A549 (cell line): ENCODE measurements at regions not wholly inside any gene's neighbourhood (a gene's known extent, or its start where the extent isn't known, plus 50 kb on each side); places are given as distances from the start of the nearest gene placed in this dataset.
"Not testable (repeated sequence)": the region's sequence is repeated elsewhere in the genome, so short reads cannot be mapped to it uniquely, and the experiment has no call there.

ENCODE experiments used
- ATAC-seq, 2 experiments: fragments of 200-7000 bp in 1 of 2; fragments of >200 bp in 1 of 2; cut with Nextera tagmentation in 1 of 2; cut with Tn5 transposase in 1 of 2; 3 replicates each; pipeline versions ENCODE4 v1.8.0 to v1.9.1; 2018 to 2020; ENCODE audit warnings: mild to moderate bottlenecking in 1 of 2, moderate library complexity in 1 of 2
- CTCF ChIA-PET: fragments of 300-600 bp; sonication (Branson Sonifier 250); formaldehyde crosslinking; extraction: SDS; loops from one replicate; lab custom pipeline; 2021; ENCODE audit warnings: antibody characterized with exemption, inconsistent platforms; lab: Yijun Ruan, JAX
- POLR2A ChIA-PET: fragments of 350-600 bp; formaldehyde crosslinking; extraction: SDS; loops from one replicate; lab custom pipeline; 2021; ENCODE audit warnings: antibody characterized with exemption, inconsistent platforms; lab: Yijun Ruan, JAX
- DNase-seq, 2 experiments: peaks; one replicate each; pipeline versions ENCODE4 v3.0.0 to v3.0.0-alpha.2; 2011 to 2016; ENCODE audit warnings: low read depth in 1 of 2, low spot score in 1 of 2
- FAIRE-seq: peaks from 2 replicates; lab custom pipeline; 2011; peaks lifted over from hg19 to GRCh38; lab: Jason Lieb, UNC
- H3K27ac ChIP-seq, 2 experiments: fragments of >200 bp; sonication (Bioruptor Twin); formaldehyde crosslinking; 3 replicates each; pipeline ENCODE4 v1.5.1; 2016 to 2017
- H3K4me1 ChIP-seq: fragments of >200 bp; sonication (Bioruptor Twin); formaldehyde crosslinking; 3 replicates; pipeline ENCODE4 v1.6.1; 2016
- H3K4me2 ChIP-seq: fragments of >200 bp; sonication (Bioruptor Twin); formaldehyde crosslinking; 3 replicates; pipeline ENCODE4 v1.6.1; 2016
- H3K4me3 ChIP-seq: fragments of >200 bp; sonication (Bioruptor Twin); formaldehyde crosslinking; 3 replicates; pipeline ENCODE4 v1.5.1; 2016
- H3K9me3 ChIP-seq: fragments of >200 bp; sonication (Bioruptor Twin); formaldehyde crosslinking; 3 replicates; pipeline ENCODE4 v1.6.1; 2016
- BCL3 ChIP-seq: fragments of >200 bp; sonication (Bioruptor Twin); formaldehyde crosslinking; IDR thresholded peaks from 3 replicates; pipeline ENCODE4 v1.6.1; 2016
- BHLHE40 ChIP-seq: IDR thresholded peaks from 2 replicates; pipeline ENCODE4 v1.6.1; 2012; ENCODE audit warnings: low read depth, low read length, inconsistent platforms
- CBX2 ChIP-seq: fragments of 200-600 bp; sonication (generic); IDR thresholded peaks from 2 replicates; pipeline ENCODE4 v1.6.1; 2016; ENCODE audit warnings: low read depth, mild to moderate bottlenecking, borderline replicate concordance
- CBX8 ChIP-seq: fragments of 200-600 bp; sonication (generic); IDR thresholded peaks from 2 replicates; pipeline ENCODE4 v1.6.1; 2016
- CEBPB ChIP-seq, 2 experiments: fragments of >200 bp in 1 of 2; sonication (Bioruptor Twin) in 1 of 2; formaldehyde crosslinking in 1 of 2; IDR thresholded peaks; 2 replicates each; pipeline ENCODE4 v1.6.1; 2012 to 2016
- CHD4 ChIP-seq: fragments of 200-600 bp; sonication (generic); IDR thresholded peaks from 2 replicates; pipeline ENCODE4 v1.6.1; 2016; ENCODE audit warnings: antibody characterized with exemption, mild to moderate bottlenecking, borderline replicate concordance
- EHF ChIP-seq: fragments of 250-450 bp; sonication (Bioruptor Pico); IDR thresholded peaks from 2 replicates; pipeline ENCODE4 v1.5.0; 2020; ENCODE audit warnings: mild to moderate bottlenecking
- EP300 ChIP-seq, 2 experiments: fragments of >200 bp; sonication (Bioruptor Twin); formaldehyde crosslinking; IDR thresholded peaks; 2 replicates in 1 of 2; 3 replicates in 1 of 2; pipeline ENCODE4 v1.6.1; 2016 to 2017
- ESRRA ChIP-seq: fragments of 150-350 bp; IDR thresholded peaks from 2 replicates; pipeline ENCODE4 v1.6.1; 2014; ENCODE audit warnings: mild to moderate bottlenecking, low read length, borderline replicate concordance
- FOSB ChIP-seq: fragments of 250-450 bp; sonication (Bioruptor Pico); IDR thresholded peaks from 2 replicates; pipeline ENCODE4 v1.5.0; 2020; ENCODE audit warnings: mild to moderate bottlenecking, moderate library complexity
- FOXS1 ChIP-seq: fragments of 250-450 bp; sonication (Bioruptor Pico); IDR thresholded peaks from 2 replicates; pipeline ENCODE4 v1.5.0; 2020; ENCODE audit warnings: mild to moderate bottlenecking, moderate library complexity
- JUN ChIP-seq, 2 experiments: fragments of >200 bp; sonication (Bioruptor Twin); formaldehyde crosslinking; IDR thresholded peaks; 2 replicates in 1 of 2; 3 replicates in 1 of 2; pipeline ENCODE4 v1.6.1; 2016 to 2017
- KDM1A ChIP-seq: fragments of 200-600 bp; sonication (generic); IDR thresholded peaks from 2 replicates; pipeline ENCODE4 v1.6.1; 2016; ENCODE audit warnings: low read depth, mild to moderate bottlenecking
- MAFK ChIP-seq: fragments of 450-650 bp; IDR thresholded peaks from 2 replicates; pipeline ENCODE4 v1.6.1; 2014; ENCODE audit not compliant: partially characterized antibody
- MYC ChIP-seq: IDR thresholded peaks from 2 replicates; pipeline ENCODE4 v1.6.1; 2012; ENCODE audit warnings: mild to moderate bottlenecking, inconsistent platforms, low read length, improper control_type of control experiment, borderline replicate concordance
- NFE2L2 ChIP-seq: fragments of 150-350 bp; conservative IDR thresholded peaks from 2 replicates; pipeline ENCODE4 v1.6.1; 2014; ENCODE audit warnings: low read length
- NR3C1 ChIP-seq: fragments of >200 bp; sonication (Bioruptor Twin); formaldehyde crosslinking; IDR thresholded peaks from 3 replicates; pipeline ENCODE4 v1.6.1; 2017
- POLR2A ChIP-seq: IDR thresholded peaks from 2 replicates; pipeline ENCODE4 v1.6.1; 2012; ENCODE audit warnings: mild to moderate bottlenecking, low read length
- RAD21 ChIP-seq, 2 experiments: fragments of >200 bp in 1 of 2; sonication (Bioruptor Twin) in 1 of 2; formaldehyde crosslinking in 1 of 2; IDR thresholded peaks in 1 of 2; conservative IDR thresholded peaks in 1 of 2; 2 replicates in 1 of 2; 3 replicates in 1 of 2; pipeline ENCODE4 v1.6.1; 2012 to 2018; ENCODE audit warnings: inconsistent platforms in 1 of 2
- RCOR1 ChIP-seq: fragments of 150-350 bp; IDR thresholded peaks from 2 replicates; pipeline ENCODE4 v1.6.1; 2014; ENCODE audit warnings: antibody characterized with exemption, low read length, low read depth
- RNF2 ChIP-seq: fragments of 200-600 bp; sonication (generic); IDR thresholded peaks from 2 replicates; pipeline ENCODE4 v1.6.1; 2016; ENCODE audit warnings: low read depth, mild to moderate bottlenecking, antibody characterized with exemption, moderate library complexity, borderline replicate concordance
- SMC3 ChIP-seq: fragments of >200 bp; sonication (Bioruptor Twin); formaldehyde crosslinking; IDR thresholded peaks from 3 replicates; pipeline ENCODE4 v1.6.1; 2018; ENCODE audit warnings: inconsistent platforms
- TP53 ChIP-seq: fragments of 250-450 bp; sonication (Bioruptor Pico); IDR thresholded peaks from 2 replicates; pipeline ENCODE4 v1.5.0; 2021; ENCODE audit warnings: mild to moderate bottlenecking, moderate library complexity
- ZC3H11A ChIP-seq: fragments of 450-650 bp; IDR thresholded peaks from 2 replicates; pipeline ENCODE4 v1.6.1; 2014; ENCODE audit warnings: antibody characterized with exemption, mild to moderate bottlenecking
- WGBS: methylation state at CpG from one replicate; pipeline ENCODE4 v1.1.6; 2017; ENCODE audit errors: missing lambda C conversion rate; 5-methylcytosine and 5-hydroxymethylcytosine counted together
- TF ChIP-seq, protein P1 (sequence below): fragments of 200-600 bp; sonication (generic); IDR thresholded peaks from 2 replicates; pipeline ENCODE4 v1.6.1; 2016; ENCODE audit warnings: antibody characterized with exemption, mild to moderate bottlenecking, moderate library complexity
- TF ChIP-seq, protein P2 (sequence below): IDR thresholded peaks from 2 replicates; pipeline ENCODE4 v1.6.1; 2012

DNA sequence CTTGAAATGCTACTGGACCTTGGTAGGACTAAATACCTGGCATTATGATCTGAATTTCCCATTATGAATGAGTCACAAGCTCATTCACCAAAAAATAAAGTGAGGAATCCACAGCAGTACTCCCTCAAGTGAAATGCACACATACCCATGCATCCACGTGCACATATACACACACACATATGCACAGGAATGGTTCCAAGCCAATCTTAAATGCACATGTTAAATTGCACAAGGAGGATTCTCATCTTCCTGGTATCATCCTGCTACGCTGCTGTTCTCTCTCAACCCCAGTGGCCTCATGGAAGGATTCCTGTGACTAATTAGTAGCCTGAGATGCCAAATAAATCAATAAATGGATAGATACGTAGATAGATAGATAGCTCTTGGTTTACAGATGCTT lies 132.1 kb upstream of the KLF12 start:
- no peak overlapping the region for H3K4me3 ChIP-seq
- H3K9me3 ChIP-seq, result peaks cover 8% of the 10 kb centered on the region; the same call in 2 of the 3 replicates
- ATAC-seq (no peak), FAIRE-seq (no peak)
- H3K4me1 ChIP-seq, result no peaks in the 10 kb centered on the region
- TF ChIP-seq NR3C1, result no peak
- TF ChIP-seq, all 56 proteins: peak for 0
- Histone ChIP-seq H3K4me2 (no peak overlapping the region), H3K27ac (no peak overlapping the region)
- ChIA-PET POLR2A (no interaction called here), CTCF (no interaction called here)
- no peak for DNase-seq
- 20% methylated on average over 3 of the region's 3 CpGs for WGBS

GRCh38 chr13:74264333-74264732 lies 130.1 kb upstream of the KLF12 start:
- H3K27ac ChIP-seq, result no peak overlapping the region
- ChIA-PET CTCF (no interaction called here), POLR2A (no interaction called here)
- ATAC-seq, result no peak
- no peak overlapping the region for H3K4me3 ChIP-seq
- FAIRE-seq, result no peak
- no peak for TF ChIP-seq KDM1A
- no peak for TF ChIP-seq CBX8
- TF ChIP-seq JUN (IDR thresholded peaks at IDR 0.05), result no peak
- TF ChIP-seq BCL3, result no peak
- no peak for TF ChIP-seq ESRRA
- no peak for TF ChIP-seq POLR2A
- TF ChIP-seq FOSB (CRISPR knock-in tag), result no peak
- TF ChIP-seq, protein P1, sequence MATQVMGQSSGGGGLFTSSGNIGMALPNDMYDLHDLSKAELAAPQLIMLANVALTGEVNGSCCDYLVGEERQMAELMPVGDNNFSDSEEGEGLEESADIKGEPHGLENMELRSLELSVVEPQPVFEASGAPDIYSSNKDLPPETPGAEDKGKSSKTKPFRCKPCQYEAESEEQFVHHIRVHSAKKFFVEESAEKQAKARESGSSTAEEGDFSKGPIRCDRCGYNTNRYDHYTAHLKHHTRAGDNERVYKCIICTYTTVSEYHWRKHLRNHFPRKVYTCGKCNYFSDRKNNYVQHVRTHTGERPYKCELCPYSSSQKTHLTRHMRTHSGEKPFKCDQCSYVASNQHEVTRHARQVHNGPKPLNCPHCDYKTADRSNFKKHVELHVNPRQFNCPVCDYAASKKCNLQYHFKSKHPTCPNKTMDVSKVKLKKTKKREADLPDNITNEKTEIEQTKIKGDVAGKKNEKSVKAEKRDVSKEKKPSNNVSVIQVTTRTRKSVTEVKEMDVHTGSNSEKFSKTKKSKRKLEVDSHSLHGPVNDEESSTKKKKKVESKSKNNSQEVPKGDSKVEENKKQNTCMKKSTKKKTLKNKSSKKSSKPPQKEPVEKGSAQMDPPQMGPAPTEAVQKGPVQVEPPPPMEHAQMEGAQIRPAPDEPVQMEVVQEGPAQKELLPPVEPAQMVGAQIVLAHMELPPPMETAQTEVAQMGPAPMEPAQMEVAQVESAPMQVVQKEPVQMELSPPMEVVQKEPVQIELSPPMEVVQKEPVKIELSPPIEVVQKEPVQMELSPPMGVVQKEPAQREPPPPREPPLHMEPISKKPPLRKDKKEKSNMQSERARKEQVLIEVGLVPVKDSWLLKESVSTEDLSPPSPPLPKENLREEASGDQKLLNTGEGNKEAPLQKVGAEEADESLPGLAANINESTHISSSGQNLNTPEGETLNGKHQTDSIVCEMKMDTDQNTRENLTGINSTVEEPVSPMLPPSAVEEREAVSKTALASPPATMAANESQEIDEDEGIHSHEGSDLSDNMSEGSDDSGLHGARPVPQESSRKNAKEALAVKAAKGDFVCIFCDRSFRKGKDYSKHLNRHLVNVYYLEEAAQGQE, result no peak
- TF ChIP-seq SMC3, result no peak
- TF ChIP-seq EHF (CRISPR knock-in tag), result no peak
- TF ChIP-seq ZC3H11A, result no peak
- no peak for TF ChIP-seq TP53
- no peak for TF ChIP-seq CHD4
- no peak for TF ChIP-seq BHLHE40
- TF ChIP-seq CEBPB (IDR thresholded peaks at IDR 0.05), result no peak
- H3K4me1 ChIP-seq, result no peaks in the 10 kb centered on the region
- DNase-seq, result no peak
- H3K9me3 ChIP-seq, result peaks cover 8% of the 10 kb centered on the region; the same call in 2 of the 3 replicates
- H3K4me2 ChIP-seq, result no peak overlapping the region

- CTCF ChIA-PET, ATAC-seq, H3K4me1 ChIP-seq, FAIRE-seq, POLR2A ChIA-PET, DNase-seq, H3K4me3 ChIP-seq, H3K9me3 ChIP-seq, H3K4me2 ChIP-seq, H3K27ac ChIP-seq: not testable (repeated sequence)
- 65% methylated on average over 3 of the region's 3 CpGs for WGBS
Observed at GRCh38 chr13:74260420-74260819, 126.2 kb upstream of the KLF12 start.

DNA sequence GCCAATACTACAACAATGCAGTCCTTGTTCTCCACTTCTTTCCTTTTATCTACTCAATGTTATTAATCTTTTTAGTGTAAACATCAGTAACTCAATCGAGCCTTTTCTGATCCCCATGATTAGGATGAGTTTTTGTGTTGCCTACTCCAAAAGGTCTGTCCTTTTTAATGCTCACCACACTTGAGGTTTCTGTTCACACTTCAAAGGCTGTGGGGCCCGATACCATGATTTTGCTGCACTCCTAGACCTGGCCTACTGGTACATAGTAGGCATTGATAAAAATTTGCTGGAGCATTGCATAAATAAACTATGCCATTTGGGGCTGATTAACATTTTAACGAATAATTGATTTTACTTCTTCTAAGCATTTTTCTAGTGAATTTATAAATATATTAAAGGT lies 125.4 kb upstream of the KLF12 start:
- Histone ChIP-seq H3K27ac (no peak overlapping the region), H3K4me1 (no peaks in the 10 kb centered on the region), H3K9me3 (peaks cover 8% of the 10 kb centered on the region; the same call in 2 of the 3 replicates)
- ATAC-seq (no peak), DNase-seq (no peak), FAIRE-seq (no peak)
- ChIA-PET CTCF (no interaction called here), POLR2A (no interaction called here)
- whole genome bisulfite sequencing, result 51% methylated on average over 3 of the region's 3 CpGs
- no peak for TF ChIP-seq CEBPB (IDR thresholded peaks at IDR 0.05)
- no peak for TF ChIP-seq EP300 (IDR thresholded peaks at IDR 0.05)
- TF ChIP-seq, protein P2, sequence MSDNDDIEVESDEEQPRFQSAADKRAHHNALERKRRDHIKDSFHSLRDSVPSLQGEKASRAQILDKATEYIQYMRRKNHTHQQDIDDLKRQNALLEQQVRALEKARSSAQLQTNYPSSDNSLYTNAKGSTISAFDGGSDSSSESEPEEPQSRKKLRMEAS, result no peak
- TF ChIP-seq RAD21 (conservative IDR thresholded peaks at IDR 0.05 in 1 of 2, IDR thresholded peaks at IDR 0.05 in 1 of 2), result no peak
- no peak for TF ChIP-seq JUN (IDR thresholded peaks at IDR 0.05)
- TF ChIP-seq RNF2, result no peak
- TF ChIP-seq CBX8, result no peak
- no peak for TF ChIP-seq TP53
- no peak for TF ChIP-seq NFE2L2
- TF ChIP-seq FOXS1 (CRISPR knock-in tag), result no peak
- TF ChIP-seq NR3C1, result no peak
- TF ChIP-seq MAFK, result no peak
- TF ChIP-seq CBX2, result no peak
- no peak for TF ChIP-seq MYC
- TF ChIP-seq RCOR1, result no peak
- TF ChIP-seq, all 56 proteins: peak for 0
- Histone ChIP-seq H3K4me2 (no peak overlapping the region), H3K4me3 (no peak overlapping the region)
